Pancreas (tissue), 10 donors: ENCODE measurements at regions not wholly inside any gene's neighbourhood (a gene's known extent, or its start where the extent isn't known, plus 50 kb on each side); places are given as distances from the start of the nearest gene placed in this dataset.

Source experiments
- ATAC-seq, 4 donors: fragments of 200-7000 bp; cut with Tn5 transposase; one replicate each; pipeline versions ENCODE4 v1.8.0 to v1.9.1; 2020; ENCODE audit warnings: mild to moderate bottlenecking in 4 of 4, moderate library complexity in 4 of 4
- DNase-seq, 6 donors: peaks; one replicate each; pipeline ENCODE4 v3.0.0-alpha.2; 2020
- FAIRE-seq: peaks from 2 replicates; lab custom pipeline; 2012; peaks lifted over from hg19 to GRCh38; lab: Jason Lieb, UNC
- H3K27ac ChIP-seq, 4 donors: fragments of 200-600 bp; sonication (generic); 1 replicate in 3 of 4; 2 replicates in 1 of 4; pipeline versions ENCODE4 v1.5.0 to v1.8.0; 2020
- H3K27me3 ChIP-seq, 4 donors: fragments of 200-600 bp; one replicate each; pipeline ENCODE4 v1.8.0; 2021
- H3K36me3 ChIP-seq, 3 donors: fragments of 200-600 bp; sonication (generic) in 1 of 3; one replicate each; pipeline versions ENCODE4 v1.5.0 to v1.8.0; 2020 to 2021
- H3K4me1 ChIP-seq, 3 donors: fragments of 200-600 bp; one replicate each; pipeline ENCODE4 v1.8.0; 2021
- H3K4me3 ChIP-seq, 4 donors: fragments of 200-600 bp; sonication (generic) in 2 of 4; one replicate each; pipeline versions ENCODE4 v1.5.0 to v1.8.0; 2020 to 2021
- H3K9me3 ChIP-seq, 4 donors: fragments of 200-600 bp; one replicate each; pipeline ENCODE4 v1.8.0; 2021
- WGBS, 2 donors: extraction: QIAGEN DNeasy Blood & Tissue Kit; methylation state at CpG; one replicate each; pipeline ENCODE4 v1.1.7; 2013; 5-methylcytosine and 5-hydroxymethylcytosine counted together
- intact Hi-C, 3 donors: fragments of 100-400 bp; cut with DNase I; formaldehyde crosslinking; loops; one replicate each; pipeline versions ENCODE4 v1.11.1 to v1.14.2; 2022
- TF ChIP-seq, protein P1 (sequence below), 4 donors: fragments of 200-600 bp; sonication (generic) in 3 of 4; IDR thresholded peaks; one replicate each; pipeline versions ENCODE4 v1.5.0 to v1.8.0; 2021; ENCODE audit warnings: antibody characterized with exemption in 4 of 4
- donor health status: healthy with polysubstance abuse.
- donor health status: DM: no; HTN: no; CAD: no; lungs with moderate emphysema.
- donor health status: DM: no; HTN: no; CAD: no.
- donor health status: control.
- donor health status: control.
- donor health status: Bipolar disorder and iron deficiency.
- donor health status: DM: yes; HTN: yes; CAD: no.
- donor health status: DM: no; HTN: no; CAD: no.
- donor health status: DM: no; HTN: no; CAD: no.
- donor health status: DM: yes; HTN: yes; CAD: no.

DNA sequence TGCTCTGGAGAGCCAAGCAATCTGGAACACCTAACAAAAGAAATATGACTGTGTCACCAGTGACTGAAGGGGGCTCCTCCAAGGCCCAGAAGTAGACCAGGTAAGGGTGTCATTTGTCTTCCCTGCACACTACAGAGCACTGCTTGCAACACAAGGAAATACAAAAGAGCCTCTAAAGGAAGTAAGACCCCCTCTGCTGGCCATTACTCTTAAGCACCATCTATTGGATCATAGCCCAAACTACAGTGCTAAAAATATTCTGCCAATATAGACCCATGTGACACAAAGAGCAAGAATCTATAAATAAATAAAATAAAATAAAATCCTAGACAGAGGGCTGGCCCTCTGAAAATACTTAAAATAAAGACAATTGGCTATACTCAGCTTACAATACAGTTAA is 528.7 kb downstream of the TMA16 start:
- Histone ChIP-seq H3K4me3 (no peak overlapping the region), H3K36me3 (no peaks in the 10 kb centered on the region), H3K27me3 (no peaks in the 10 kb centered on the region), H3K9me3 (no peaks in the 10 kb centered on the region), H3K27ac (no peak overlapping the region), H3K4me1 (no peaks in the 10 kb centered on the region)
- DNase-seq (no peak), FAIRE-seq (no peak), ATAC-seq (no peak)
- TF ChIP-seq, protein P1, sequence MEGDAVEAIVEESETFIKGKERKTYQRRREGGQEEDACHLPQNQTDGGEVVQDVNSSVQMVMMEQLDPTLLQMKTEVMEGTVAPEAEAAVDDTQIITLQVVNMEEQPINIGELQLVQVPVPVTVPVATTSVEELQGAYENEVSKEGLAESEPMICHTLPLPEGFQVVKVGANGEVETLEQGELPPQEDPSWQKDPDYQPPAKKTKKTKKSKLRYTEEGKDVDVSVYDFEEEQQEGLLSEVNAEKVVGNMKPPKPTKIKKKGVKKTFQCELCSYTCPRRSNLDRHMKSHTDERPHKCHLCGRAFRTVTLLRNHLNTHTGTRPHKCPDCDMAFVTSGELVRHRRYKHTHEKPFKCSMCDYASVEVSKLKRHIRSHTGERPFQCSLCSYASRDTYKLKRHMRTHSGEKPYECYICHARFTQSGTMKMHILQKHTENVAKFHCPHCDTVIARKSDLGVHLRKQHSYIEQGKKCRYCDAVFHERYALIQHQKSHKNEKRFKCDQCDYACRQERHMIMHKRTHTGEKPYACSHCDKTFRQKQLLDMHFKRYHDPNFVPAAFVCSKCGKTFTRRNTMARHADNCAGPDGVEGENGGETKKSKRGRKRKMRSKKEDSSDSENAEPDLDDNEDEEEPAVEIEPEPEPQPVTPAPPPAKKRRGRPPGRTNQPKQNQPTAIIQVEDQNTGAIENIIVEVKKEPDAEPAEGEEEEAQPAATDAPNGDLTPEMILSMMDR (IDR thresholded peaks at IDR 0.05): no peak
- intact Hi-C loops: no loop called here

- Histone ChIP-seq H3K9me3 (no peaks in the 10 kb centered on the region), H3K36me3 (no peaks in the 10 kb centered on the region), H3K27ac (no peak overlapping the region), H3K4me3 (no peak overlapping the region), H3K4me1 (no peaks in the 10 kb centered on the region), H3K27me3 (no peaks in the 10 kb centered on the region)
- intact Hi-C loops: no loop called here
- TF ChIP-seq, protein P1 (IDR thresholded peaks at IDR 0.05): no peak
- 24 to 33% methylated on average over 1 of the region's 1 CpG for WGBS, 2 donors
- FAIRE-seq (no peak), ATAC-seq (no peak), DNase-seq (no peak)
These were observed 533.3 kb downstream of the TMA16 start for GRCh38 chr4:164027805-164028204.

GRCh38 chr4:164039482-164039881 is 545.0 kb downstream of the TMA16 start:
- Histone ChIP-seq H3K36me3 (no peaks in the 10 kb centered on the region), H3K9me3 (no peaks in the 10 kb centered on the region), H3K27ac (no peak overlapping the region), H3K4me3 (no peak overlapping the region), H3K27me3 (no peaks in the 10 kb centered on the region), H3K4me1 (no peaks in the 10 kb centered on the region)
- intact Hi-C loops: no loop called here
- FAIRE-seq (no peak), DNase-seq (no peak), ATAC-seq (no peak)
- TF ChIP-seq, protein P1 (IDR thresholded peaks at IDR 0.05): no peak
- WGBS, 2 donors: 18 to 30% methylated on average over 1 of the region's 1 CpG

GRCh38 chr4:164056426-164057142 is 562.1 kb downstream of the TMA16 start:
- WGBS, 2 donors: 56 to 63% methylated on average over 6 of the region's 6 CpGs

More at GRCh38 chr4:164056426-164057142, 562.1 kb downstream of the TMA16 start:
- intact Hi-C loops: no loop called here
- FAIRE-seq: no peak
- TF ChIP-seq, protein P1 (IDR thresholded peaks at IDR 0.05): no peak
- no peak for ATAC-seq
- H3K27ac ChIP-seq: no peak overlapping the region
- no peaks in the 10 kb centered on the region for H3K4me1 ChIP-seq
- H3K9me3 ChIP-seq: no peaks in the 10 kb centered on the region
- no peak for DNase-seq
- H3K36me3 ChIP-seq: no peaks in the 10 kb centered on the region
- no peaks in the 10 kb centered on the region for H3K27me3 ChIP-seq
- H3K4me3 ChIP-seq: no peak overlapping the region
